Hepatocyte (in vitro differentiated cells): ENCODE measurements at regions not wholly inside any gene's neighbourhood (a gene's known extent, or its start where the extent isn't known, plus 50 kb on each side); places are given as distances from the start of the nearest gene placed in this dataset.

Experiments used
- DNase-seq: peaks from one replicate; pipeline ENCODE4 v3.0.0-alpha.2; 2016; ENCODE audit warnings: low spot score
- H2AFZ ChIP-seq: fragments of 200-600 bp; sonication (generic); 2 replicates; pipeline ENCODE4 v1.6.0; 2016; ENCODE audit warnings: antibody characterized with exemption, mild to moderate bottlenecking
- H3K27ac ChIP-seq: fragments of 200-600 bp; sonication (generic); 2 replicates; pipeline ENCODE4 v1.5.1; 2016; ENCODE audit warnings: mild to moderate bottlenecking
- H3K27me3 ChIP-seq: fragments of 200-600 bp; sonication (generic); 2 replicates; pipeline ENCODE4 v1.6.1; 2016
- H3K36me3 ChIP-seq: fragments of 200-600 bp; sonication (generic); replicated peaks from 2 replicates; pipeline ENCODE4 v1.5.1; 2016; ENCODE audit warnings: low read depth; ENCODE audit not compliant: insufficient read depth
- H3K4me1 ChIP-seq: fragments of 200-600 bp; sonication (generic); 2 replicates; pipeline ENCODE4 v1.5.1; 2016; ENCODE audit warnings: mild to moderate bottlenecking, moderate library complexity; ENCODE audit not compliant: insufficient read depth
- H3K4me2 ChIP-seq: fragments of 200-600 bp; sonication (generic); 2 replicates; pipeline ENCODE4 v1.6.0; 2016
- H3K4me3 ChIP-seq: fragments of 200-600 bp; sonication (generic); 2 replicates; pipeline ENCODE4 v1.5.1; 2016; ENCODE audit warnings: mild to moderate bottlenecking
- H3K79me2 ChIP-seq: fragments of 200-600 bp; sonication (generic); 2 replicates; pipeline ENCODE4 v1.6.0; 2017; ENCODE audit warnings: mild to moderate bottlenecking
- H3K9me2 ChIP-seq: fragments of 200-600 bp; sonication (generic); replicated peaks from 2 replicates; pipeline ENCODE4 v1.6.0; 2017; ENCODE audit warnings: mild to moderate bottlenecking; ENCODE audit not compliant: insufficient read depth
- H3K9me3 ChIP-seq: fragments of 200-600 bp; sonication (generic); 2 replicates; pipeline ENCODE4 v1.5.1; 2016; ENCODE audit warnings: low read depth, mild to moderate bottlenecking
- H4K20me1 ChIP-seq: fragments of 200-600 bp; sonication (generic); 2 replicates; pipeline ENCODE4 v1.6.0; 2016; ENCODE audit warnings: mild to moderate bottlenecking; ENCODE audit not compliant: insufficient read depth, poor library complexity, severe bottlenecking
- EZH2 ChIP-seq: fragments of 200-600 bp; sonication (generic); IDR thresholded peaks from 2 replicates; pipeline ENCODE4 v1.6.1; 2016; ENCODE audit warnings: antibody characterized with exemption, mild to moderate bottlenecking, borderline replicate concordance
- EZH2phosphoT487 ChIP-seq: fragments of 200-600 bp; sonication (generic); IDR thresholded peaks from one replicate; pipeline ENCODE4 v1.6.1; 2018; ENCODE audit warnings: antibody characterized with exemption, mild to moderate bottlenecking, low read depth, moderate library complexity; ENCODE audit not compliant: unreplicated experiment, severe bottlenecking
- WGBS: methylation state at CpG from one replicate; pipeline ENCODE4 v1.1.6; 2016; ENCODE audit warnings: low lambda C conversion rate; ENCODE audit errors: missing lambda C conversion rate; 5-methylcytosine and 5-hydroxymethylcytosine counted together
- TF ChIP-seq, protein P1 (sequence below): fragments of 200-600 bp; sonication (generic); IDR thresholded peaks from 2 replicates; pipeline ENCODE4 v1.5.1; 2016; ENCODE audit warnings: antibody characterized with exemption, mild to moderate bottlenecking; ENCODE audit not compliant: poor library complexity

DNA sequence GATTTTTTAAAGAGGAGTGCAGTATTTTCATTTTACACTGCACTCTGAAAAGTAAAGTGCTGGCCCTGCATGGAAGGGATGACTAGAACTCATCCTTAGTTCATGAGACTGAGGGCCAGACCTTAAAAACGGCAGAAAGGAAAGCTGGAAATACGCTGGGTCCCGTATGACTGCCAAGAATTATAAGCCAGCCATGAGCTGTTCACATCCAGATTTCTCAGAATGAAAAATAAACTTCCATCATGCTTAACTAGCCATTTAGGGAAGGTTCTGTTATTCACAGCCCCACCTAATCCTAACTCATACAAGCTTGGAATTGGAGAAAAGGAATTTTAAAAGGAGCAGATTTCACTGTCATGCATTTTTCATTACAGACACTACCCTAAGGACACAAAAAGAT is 894.4 kb downstream of the FAT4 start:
- no peaks in the 10 kb centered on the region for H4K20me1 ChIP-seq
- TF ChIP-seq EZH2phosphoT487 (no peak), EZH2 (no peak)
- TF ChIP-seq, protein P1, sequence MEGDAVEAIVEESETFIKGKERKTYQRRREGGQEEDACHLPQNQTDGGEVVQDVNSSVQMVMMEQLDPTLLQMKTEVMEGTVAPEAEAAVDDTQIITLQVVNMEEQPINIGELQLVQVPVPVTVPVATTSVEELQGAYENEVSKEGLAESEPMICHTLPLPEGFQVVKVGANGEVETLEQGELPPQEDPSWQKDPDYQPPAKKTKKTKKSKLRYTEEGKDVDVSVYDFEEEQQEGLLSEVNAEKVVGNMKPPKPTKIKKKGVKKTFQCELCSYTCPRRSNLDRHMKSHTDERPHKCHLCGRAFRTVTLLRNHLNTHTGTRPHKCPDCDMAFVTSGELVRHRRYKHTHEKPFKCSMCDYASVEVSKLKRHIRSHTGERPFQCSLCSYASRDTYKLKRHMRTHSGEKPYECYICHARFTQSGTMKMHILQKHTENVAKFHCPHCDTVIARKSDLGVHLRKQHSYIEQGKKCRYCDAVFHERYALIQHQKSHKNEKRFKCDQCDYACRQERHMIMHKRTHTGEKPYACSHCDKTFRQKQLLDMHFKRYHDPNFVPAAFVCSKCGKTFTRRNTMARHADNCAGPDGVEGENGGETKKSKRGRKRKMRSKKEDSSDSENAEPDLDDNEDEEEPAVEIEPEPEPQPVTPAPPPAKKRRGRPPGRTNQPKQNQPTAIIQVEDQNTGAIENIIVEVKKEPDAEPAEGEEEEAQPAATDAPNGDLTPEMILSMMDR: no peak
- 75% methylated on average over 3 of the region's 3 CpGs for WGBS

DNA sequence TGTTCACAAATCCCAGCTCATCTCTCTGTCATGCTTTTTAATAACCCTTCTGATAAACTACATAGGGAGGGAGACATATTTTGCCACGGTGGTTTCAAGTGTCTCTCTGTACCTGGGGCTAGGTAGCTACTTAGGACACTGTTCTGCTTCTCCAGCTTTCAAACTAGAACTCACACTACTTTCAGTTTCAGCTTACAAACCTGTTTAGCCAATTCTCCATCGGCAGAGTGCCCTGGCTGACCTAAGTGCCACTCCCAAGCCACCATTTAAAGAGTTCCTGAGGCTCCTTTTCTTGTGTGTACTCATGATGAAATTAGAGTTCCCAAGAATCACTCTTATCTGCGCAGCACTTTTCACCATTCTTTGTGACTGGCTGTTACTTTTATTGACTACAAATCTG is 899.2 kb downstream of the FAT4 start:
- Histone ChIP-seq H3K4me2 (no peak overlapping the region), H3K27ac (no peak overlapping the region), H2AFZ (no peak overlapping the region), H3K9me3 (no peaks in the 10 kb centered on the region), H3K27me3 (no peaks in the 10 kb centered on the region), H4K20me1 (no peaks in the 10 kb centered on the region), H3K79me2 (no peaks in the 10 kb centered on the region), H3K4me1 (no peaks in the 10 kb centered on the region), H3K4me3 (no peak overlapping the region), H3K9me2 (no peaks in the 10 kb centered on the region), H3K36me3 (no peaks in the 10 kb centered on the region)
- peak; percentile 15 for DNase-seq
- TF ChIP-seq EZH2 (no peak), EZH2phosphoT487 (no peak)
- TF ChIP-seq, protein P1: no peak
- 78% methylated on average over 3 of the region's 3 CpGs for WGBS

More for the DNA sequence above, 894.4 kb downstream of the FAT4 start:
- Histone ChIP-seq H2AFZ (no peak overlapping the region), H3K4me3 (no peak overlapping the region), H3K4me2 (no peak overlapping the region), H3K27ac (no peak overlapping the region), H3K9me3 (no peaks in the 10 kb centered on the region), H3K4me1 (no peaks in the 10 kb centered on the region), H3K79me2 (no peaks in the 10 kb centered on the region), H3K36me3 (no peaks in the 10 kb centered on the region), H3K9me2 (no peaks in the 10 kb centered on the region), H3K27me3 (no peaks in the 10 kb centered on the region)
- no peak for DNase-seq

DNA sequence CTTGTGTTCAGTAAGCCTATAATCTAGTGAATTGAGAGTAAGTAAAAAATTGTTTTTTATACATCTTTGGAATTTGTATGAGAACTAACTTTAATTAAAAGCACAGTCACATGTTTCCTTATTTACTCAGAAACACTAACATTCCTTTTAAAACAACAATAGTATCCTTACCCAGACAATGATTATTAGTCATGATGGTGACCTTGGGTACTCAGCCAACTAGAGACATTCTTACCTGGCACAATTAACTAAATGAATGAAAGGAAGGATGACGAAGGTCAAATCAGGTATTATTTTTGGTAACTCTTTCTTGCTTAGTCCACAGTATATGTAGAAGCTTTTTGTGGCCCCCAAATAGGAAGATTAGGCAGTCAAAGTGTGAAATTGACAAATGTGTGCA is 901.0 kb downstream of the FAT4 start:
- no peak for DNase-seq
- Histone ChIP-seq H3K27me3 (no peaks in the 10 kb centered on the region), H3K36me3 (no peaks in the 10 kb centered on the region), H3K4me2 (no peak overlapping the region), H4K20me1 (no peaks in the 10 kb centered on the region), H3K79me2 (no peaks in the 10 kb centered on the region), H2AFZ (no peak overlapping the region), H3K4me1 (no peaks in the 10 kb centered on the region), H3K4me3 (no peak overlapping the region), H3K27ac (no peak overlapping the region), H3K9me2 (no peaks in the 10 kb centered on the region), H3K9me3 (no peaks in the 10 kb centered on the region)
- TF ChIP-seq, protein P1: no peak
- TF ChIP-seq EZH2phosphoT487: no peak
- no peak for TF ChIP-seq EZH2
- 89% methylated on average over 1 of the region's 1 CpG for WGBS

DNA sequence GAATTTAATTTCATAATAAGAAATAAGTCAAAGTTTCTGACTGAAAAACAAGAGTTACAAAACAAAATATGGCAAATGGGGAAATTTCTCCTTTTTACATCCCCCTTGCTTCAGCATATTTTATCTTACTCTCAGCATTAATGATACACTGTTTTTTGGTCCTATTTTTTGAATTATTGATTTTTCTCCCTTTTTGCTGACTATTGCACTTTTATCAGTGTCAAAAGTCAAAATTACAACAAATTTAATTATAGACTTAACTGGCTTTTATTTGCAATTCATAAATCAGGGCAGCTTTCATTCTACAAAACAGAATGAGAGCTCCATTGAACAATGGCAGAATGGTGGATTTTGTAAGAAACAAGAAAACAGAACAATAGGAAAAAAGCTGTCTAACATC is 901.9 kb downstream of the FAT4 start:
- Histone ChIP-seq H3K4me1 (no peaks in the 10 kb centered on the region), H3K79me2 (no peaks in the 10 kb centered on the region), H3K4me3 (no peak overlapping the region), H3K9me2 (no peaks in the 10 kb centered on the region), H3K27me3 (no peaks in the 10 kb centered on the region), H3K36me3 (no peaks in the 10 kb centered on the region), H3K9me3 (no peaks in the 10 kb centered on the region), H3K4me2 (no peak overlapping the region), H4K20me1 (no peaks in the 10 kb centered on the region), H2AFZ (no peak overlapping the region), H3K27ac (no peak overlapping the region)
- TF ChIP-seq EZH2 (no peak), EZH2phosphoT487 (no peak)
- TF ChIP-seq, protein P1: no peak
- no peak for DNase-seq
